Tibial artery (tissue), 4 donors: ENCODE measurements at regions not wholly inside any gene's neighbourhood (a gene's known extent, or its start where the extent isn't known, plus 50 kb on each side); places are given as distances from the start of the nearest gene placed in this dataset.

Source experiments
- DNase-seq, 2 donors: peaks; one replicate each; pipeline ENCODE4 v3.0.0-alpha.2; 2019
- H3K27ac ChIP-seq, 2 donors: fragments of 200-600 bp; sonication (generic) in 1 of 2; 1 replicate in 1 of 2; 2 replicates in 1 of 2; pipeline ENCODE4 v1.5.1; 2018 to 2019; ENCODE audit warnings: mild to moderate bottlenecking in 1 of 2
- H3K27me3 ChIP-seq, 2 donors: fragments of 200-600 bp; sonication (generic) in 1 of 2; one replicate each; pipeline versions ENCODE4 v1.5.1 to v1.6.0; 2016 to 2019
- H3K36me3 ChIP-seq, 3 donors: fragments of 200-600 bp; sonication (generic) in 2 of 3; one replicate each; pipeline ENCODE4 v1.5.1; 2016 to 2019; ENCODE audit warnings: mild to moderate bottlenecking in 2 of 3
- H3K4me1 ChIP-seq, 4 donors: fragments of 200-600 bp; sonication (generic) in 2 of 4; 1 replicate in 3 of 4; 2 replicates in 1 of 4; pipeline ENCODE4 v1.5.1; 2016 to 2019
- H3K4me3 ChIP-seq, 2 donors: fragments of 200-600 bp; sonication (generic) in 1 of 2; 1 replicate in 1 of 2; 2 replicates in 1 of 2; pipeline ENCODE4 v1.5.1; 2018 to 2019; ENCODE audit warnings: mild to moderate bottlenecking in 2 of 2
- H3K9me3 ChIP-seq, 3 donors: fragments of 200-600 bp; sonication (generic) in 1 of 3; one replicate each; pipeline ENCODE4 v1.5.1; 2016 to 2019
- intact Hi-C: fragments of 100-400 bp; cut with DNase I; formaldehyde crosslinking; loops from one replicate; pipeline ENCODE4 v1.15.0; 2023; ENCODE audit warnings: low total_unique reads
- TF ChIP-seq, protein P1 (sequence below), 2 experiments: fragments of 200-600 bp in 1 of 2; fragments of 450-650 bp in 1 of 2; IDR thresholded peaks; one replicate each; pipeline ENCODE4 v1.5.1; 2017 to 2019; ENCODE audit warnings: antibody characterized with exemption in 2 of 2, mild to moderate bottlenecking in 1 of 2, moderate library complexity in 1 of 2

DNA sequence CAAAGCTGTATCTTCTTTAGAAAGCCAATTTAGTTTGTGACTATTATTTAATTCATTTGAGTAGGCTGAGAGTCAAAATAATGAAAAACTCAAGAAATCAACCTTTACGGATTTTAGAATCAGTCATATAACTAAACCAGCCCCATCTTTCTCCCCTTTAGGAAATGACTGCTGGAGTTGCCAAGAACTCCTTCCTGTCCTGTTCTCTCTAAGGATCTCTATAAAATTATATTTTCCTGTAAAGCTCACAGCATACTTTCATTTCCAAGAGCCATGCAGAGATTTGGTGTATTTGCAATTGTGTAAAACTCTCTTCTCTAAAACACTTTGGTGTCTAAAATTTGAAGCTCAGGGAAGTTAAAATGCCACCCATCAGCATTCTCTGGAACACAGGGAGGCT is 323.4 kb upstream of the GBE1 start:
- Histone ChIP-seq H3K4me1 (no peaks in the 10 kb centered on the region), H3K9me3 (no peaks in the 10 kb centered on the region), H3K27ac (no peak overlapping the region), H3K27me3 (no peaks in the 10 kb centered on the region), H3K36me3 (no peaks in the 10 kb centered on the region), H3K4me3 (no peak overlapping the region)
- intact Hi-C loops: no loop called here
- TF ChIP-seq, protein P1, sequence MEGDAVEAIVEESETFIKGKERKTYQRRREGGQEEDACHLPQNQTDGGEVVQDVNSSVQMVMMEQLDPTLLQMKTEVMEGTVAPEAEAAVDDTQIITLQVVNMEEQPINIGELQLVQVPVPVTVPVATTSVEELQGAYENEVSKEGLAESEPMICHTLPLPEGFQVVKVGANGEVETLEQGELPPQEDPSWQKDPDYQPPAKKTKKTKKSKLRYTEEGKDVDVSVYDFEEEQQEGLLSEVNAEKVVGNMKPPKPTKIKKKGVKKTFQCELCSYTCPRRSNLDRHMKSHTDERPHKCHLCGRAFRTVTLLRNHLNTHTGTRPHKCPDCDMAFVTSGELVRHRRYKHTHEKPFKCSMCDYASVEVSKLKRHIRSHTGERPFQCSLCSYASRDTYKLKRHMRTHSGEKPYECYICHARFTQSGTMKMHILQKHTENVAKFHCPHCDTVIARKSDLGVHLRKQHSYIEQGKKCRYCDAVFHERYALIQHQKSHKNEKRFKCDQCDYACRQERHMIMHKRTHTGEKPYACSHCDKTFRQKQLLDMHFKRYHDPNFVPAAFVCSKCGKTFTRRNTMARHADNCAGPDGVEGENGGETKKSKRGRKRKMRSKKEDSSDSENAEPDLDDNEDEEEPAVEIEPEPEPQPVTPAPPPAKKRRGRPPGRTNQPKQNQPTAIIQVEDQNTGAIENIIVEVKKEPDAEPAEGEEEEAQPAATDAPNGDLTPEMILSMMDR (IDR thresholded peaks at IDR 0.05): no peak
- no peak for DNase-seq

DNA sequence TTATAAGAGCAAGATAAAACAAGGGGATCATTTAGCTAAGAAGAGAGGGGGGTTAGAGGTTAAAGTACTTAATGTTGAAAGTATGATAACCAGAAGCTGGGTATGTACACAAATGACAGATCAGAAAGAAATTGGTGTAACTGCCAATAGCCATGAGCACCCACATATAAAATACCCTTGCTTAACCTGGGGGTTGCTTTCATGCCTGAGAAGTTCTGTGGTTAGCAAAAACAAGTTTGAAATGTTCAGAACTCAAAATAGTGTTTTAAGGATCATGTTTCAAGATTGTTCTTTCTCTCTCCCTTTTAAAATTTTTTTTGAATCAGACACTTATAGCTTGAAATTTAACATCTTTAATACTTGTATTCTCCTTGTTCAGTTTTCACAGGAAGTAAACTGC is 321.4 kb upstream of the GBE1 start:
- no peaks in the 10 kb centered on the region for H3K27me3 ChIP-seq
- H3K27ac ChIP-seq: no peak overlapping the region
- H3K36me3 ChIP-seq: no peaks in the 10 kb centered on the region
- DNase-seq: no peak
- H3K4me3 ChIP-seq: no peak overlapping the region
- H3K4me1 ChIP-seq: no peaks in the 10 kb centered on the region
- TF ChIP-seq, protein P1 (IDR thresholded peaks at IDR 0.05): no peak
- no peaks in the 10 kb centered on the region for H3K9me3 ChIP-seq
- intact Hi-C loops: no loop called here

DNA sequence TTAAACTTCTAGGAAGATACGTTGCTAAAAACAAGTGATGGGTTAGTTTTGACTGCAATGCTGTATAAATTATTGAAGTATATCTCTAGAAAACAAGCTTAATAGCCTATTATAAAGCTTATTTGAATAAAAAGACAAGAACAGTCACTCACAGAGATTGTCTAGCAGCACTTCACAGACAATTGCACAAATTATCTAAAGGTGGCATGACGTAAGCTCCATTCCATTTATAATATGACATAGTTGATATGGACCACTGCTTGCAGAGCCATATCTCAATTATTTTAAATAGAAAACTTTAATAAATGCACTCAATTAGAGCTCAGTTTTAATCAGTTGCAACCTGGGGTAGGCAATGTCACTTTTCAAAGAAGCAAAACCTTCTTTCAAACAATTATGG is 319.9 kb upstream of the GBE1 start:
- no peak overlapping the region for H3K4me3 ChIP-seq
- H3K4me1 ChIP-seq: no peaks in the 10 kb centered on the region
- no peak for DNase-seq
- intact Hi-C loops: no loop called here
- H3K9me3 ChIP-seq: no peaks in the 10 kb centered on the region
- H3K27me3 ChIP-seq: no peaks in the 10 kb centered on the region
- H3K36me3 ChIP-seq: no peaks in the 10 kb centered on the region
- TF ChIP-seq, protein P1 (IDR thresholded peaks at IDR 0.05): no peak
- no peak overlapping the region for H3K27ac ChIP-seq

DNA sequence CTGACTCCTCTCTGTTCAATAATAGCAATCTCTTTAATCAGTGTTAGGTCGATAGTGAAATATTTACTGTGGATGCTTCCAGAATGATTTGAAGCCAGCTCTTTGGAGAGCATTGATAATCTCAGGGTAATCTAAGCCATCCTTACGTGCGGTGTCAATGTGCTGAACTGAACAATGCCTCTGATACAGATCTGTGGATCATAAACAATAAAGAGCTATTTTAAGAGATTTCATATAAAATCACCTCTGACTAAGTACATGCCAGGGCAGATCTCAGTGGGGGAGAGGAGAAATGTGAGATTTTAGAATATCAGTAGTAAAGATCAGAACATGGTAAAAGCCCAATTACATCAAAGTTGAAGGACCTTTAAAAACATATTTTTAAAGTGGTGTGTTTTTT is 319.3 kb upstream of the GBE1 start:
- no peaks in the 10 kb centered on the region for H3K36me3 ChIP-seq
- TF ChIP-seq, protein P1 (IDR thresholded peaks at IDR 0.05): no peak
- DNase-seq: no peak
- no peak overlapping the region for H3K4me3 ChIP-seq
- no peaks in the 10 kb centered on the region for H3K27me3 ChIP-seq
- H3K9me3 ChIP-seq: no peaks in the 10 kb centered on the region
- intact Hi-C loops: no loop called here
- no peak overlapping the region for H3K27ac ChIP-seq
- no peaks in the 10 kb centered on the region for H3K4me1 ChIP-seq

DNA sequence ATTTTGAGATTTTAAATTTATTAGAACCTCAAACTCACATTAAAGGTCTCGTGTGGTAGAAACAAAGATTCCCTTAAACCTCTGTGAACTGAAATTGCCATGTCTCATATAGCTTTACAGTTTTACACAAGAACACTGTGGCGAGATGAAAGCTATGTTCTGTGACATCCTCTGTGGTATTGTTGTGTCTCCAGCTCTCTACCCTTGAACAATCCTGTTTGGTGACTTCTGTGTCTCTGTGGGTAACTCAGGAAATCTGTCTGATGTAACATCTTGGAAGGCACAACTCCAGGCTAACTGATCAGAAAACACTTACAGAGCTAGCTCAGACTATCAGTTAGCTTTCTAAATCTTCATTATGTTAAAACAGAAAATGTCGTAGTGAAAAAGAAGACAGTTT is 318.8 kb upstream of the GBE1 start:
- no peak overlapping the region for H3K4me3 ChIP-seq
- H3K27ac ChIP-seq: no peak overlapping the region
- H3K27me3 ChIP-seq: no peaks in the 10 kb centered on the region
- H3K4me1 ChIP-seq: no peaks in the 10 kb centered on the region
- DNase-seq: no peak
- H3K36me3 ChIP-seq: no peaks in the 10 kb centered on the region
- intact Hi-C loops: no loop called here
- H3K9me3 ChIP-seq: no peaks in the 10 kb centered on the region
- TF ChIP-seq, protein P1 (IDR thresholded peaks at IDR 0.05): no peak

DNA sequence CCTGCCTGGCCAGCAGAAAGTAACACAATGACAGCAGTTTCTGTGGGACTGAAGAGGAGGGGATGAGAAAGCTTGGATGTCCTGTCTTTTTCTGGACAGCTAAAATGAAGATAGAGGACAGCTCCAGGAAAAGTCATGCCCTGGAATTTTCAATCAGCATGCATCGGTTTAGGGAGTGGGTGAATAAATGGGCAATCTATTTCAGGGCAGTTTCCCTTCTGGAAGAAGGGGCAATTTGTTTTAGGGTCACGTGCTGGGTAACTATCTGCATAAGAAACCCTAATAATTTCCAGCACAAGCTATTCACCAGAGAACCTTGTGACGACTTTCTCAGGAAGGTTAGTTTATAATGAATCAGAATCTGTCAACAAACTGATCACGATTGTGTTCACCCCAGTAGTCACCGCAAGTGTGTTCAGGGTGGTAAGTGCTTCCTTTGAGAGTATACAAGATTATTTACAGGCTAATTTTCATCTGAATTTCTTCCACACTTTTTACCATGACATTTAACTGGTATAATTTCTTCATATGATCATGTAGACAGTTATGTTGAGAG is 318.0 kb upstream of the GBE1 start:
- Histone ChIP-seq H3K36me3 (no peaks in the 10 kb centered on the region), H3K4me1 (no peaks in the 10 kb centered on the region), H3K9me3 (no peaks in the 10 kb centered on the region), H3K4me3 (no peak overlapping the region), H3K27me3 (no peaks in the 10 kb centered on the region), H3K27ac (no peak overlapping the region)
- DNase-seq: no peak
- TF ChIP-seq, protein P1 (IDR thresholded peaks at IDR 0.05): no peak
- intact Hi-C loops: no loop called here
